OCI-LY1 (cell line): ENCODE measurements at regions not wholly inside any gene's neighbourhood (a gene's known extent, or its start where the extent isn't known, plus 50 kb on each side); places are given as distances from the start of the nearest gene placed in this dataset.

Source experiments
- EZH2 ChIP-seq: fragments of 200-600 bp; sonication (generic), shearing (Covaris generic); IDR thresholded peaks from 2 replicates; pipeline ENCODE4 v1.8.0; 2017; ENCODE audit warnings: borderline replicate concordance, mixed run types, mild to moderate bottlenecking, antibody characterized with exemption, low read length, moderate library complexity, mixed read lengths
- TF ChIP-seq, protein P1 (sequence below): fragments of 200-600 bp; sonication (generic), shearing (Covaris generic); IDR thresholded peaks from 2 replicates; pipeline ENCODE4 v1.5.1; 2017; ENCODE audit warnings: mild to moderate bottlenecking, antibody characterized with exemption, low read length, moderate library complexity, mixed read lengths

DNA sequence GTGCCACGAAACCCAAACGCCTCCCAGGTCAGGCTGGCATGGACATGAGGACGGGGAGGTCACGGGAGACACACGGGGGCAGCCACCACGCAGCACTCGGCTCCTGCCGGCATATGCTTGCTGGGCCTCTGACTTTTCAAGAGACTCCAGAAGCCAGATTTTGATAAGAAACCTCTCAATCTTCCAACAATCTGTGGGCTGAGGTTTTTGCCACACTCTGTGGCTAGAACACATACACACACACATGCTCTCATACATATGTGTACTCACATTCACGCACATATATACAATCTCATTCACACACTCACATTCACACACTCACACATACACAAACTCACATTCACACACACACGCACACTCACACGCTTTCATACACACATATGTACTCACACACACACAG is 86.7 kb upstream of the LINGO1 start:
- TF ChIP-seq, protein P1, sequence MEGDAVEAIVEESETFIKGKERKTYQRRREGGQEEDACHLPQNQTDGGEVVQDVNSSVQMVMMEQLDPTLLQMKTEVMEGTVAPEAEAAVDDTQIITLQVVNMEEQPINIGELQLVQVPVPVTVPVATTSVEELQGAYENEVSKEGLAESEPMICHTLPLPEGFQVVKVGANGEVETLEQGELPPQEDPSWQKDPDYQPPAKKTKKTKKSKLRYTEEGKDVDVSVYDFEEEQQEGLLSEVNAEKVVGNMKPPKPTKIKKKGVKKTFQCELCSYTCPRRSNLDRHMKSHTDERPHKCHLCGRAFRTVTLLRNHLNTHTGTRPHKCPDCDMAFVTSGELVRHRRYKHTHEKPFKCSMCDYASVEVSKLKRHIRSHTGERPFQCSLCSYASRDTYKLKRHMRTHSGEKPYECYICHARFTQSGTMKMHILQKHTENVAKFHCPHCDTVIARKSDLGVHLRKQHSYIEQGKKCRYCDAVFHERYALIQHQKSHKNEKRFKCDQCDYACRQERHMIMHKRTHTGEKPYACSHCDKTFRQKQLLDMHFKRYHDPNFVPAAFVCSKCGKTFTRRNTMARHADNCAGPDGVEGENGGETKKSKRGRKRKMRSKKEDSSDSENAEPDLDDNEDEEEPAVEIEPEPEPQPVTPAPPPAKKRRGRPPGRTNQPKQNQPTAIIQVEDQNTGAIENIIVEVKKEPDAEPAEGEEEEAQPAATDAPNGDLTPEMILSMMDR, result no peak
- no peak for TF ChIP-seq EZH2
